ENCODE measurements at regions not wholly inside any gene's neighbourhood (a gene's known extent, or its start where the extent isn't known, plus 50 kb on each side); places are given as distances from the start of the nearest gene placed in this dataset.

DNA sequence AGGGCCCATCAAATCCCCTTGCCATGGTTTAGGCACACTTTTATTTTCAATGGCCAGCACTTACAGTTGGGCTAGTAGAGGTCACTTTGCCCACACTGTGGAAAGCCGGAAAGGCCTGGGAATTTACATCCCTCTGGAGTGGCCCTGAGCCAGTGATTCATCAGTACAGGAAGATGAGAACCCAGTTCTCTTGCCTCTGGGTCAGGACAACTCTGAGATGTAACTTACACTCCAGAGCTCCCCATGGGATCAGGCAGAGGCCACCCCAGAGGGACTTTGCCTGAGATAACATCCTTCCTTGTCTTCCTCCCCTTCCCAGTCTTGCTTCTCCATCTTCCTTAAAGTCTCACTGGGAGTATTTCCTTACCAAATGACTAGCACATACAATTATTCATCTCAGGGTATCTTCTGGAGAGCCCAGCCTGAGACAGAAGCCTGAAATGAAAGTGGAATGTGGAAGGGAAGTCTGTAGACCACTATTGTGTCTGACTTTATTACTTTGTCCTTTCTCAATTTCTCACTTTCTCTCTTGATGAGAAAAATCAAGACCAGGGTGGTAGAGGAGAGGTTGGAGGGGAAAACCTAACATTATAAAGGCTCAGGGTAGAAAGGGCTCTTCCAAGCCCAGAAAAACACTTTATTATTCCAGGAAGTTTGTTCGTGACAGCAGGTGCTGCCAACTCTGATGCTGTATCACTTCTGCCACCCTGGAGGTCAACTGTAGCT lies 220.8 kb downstream of the ZNF621 start:
- TF ChIP-seq CTCF (conservative IDR thresholded peaks at IDR 0.05; ENCODE audit: control insufficient read depth, insufficient read depth, low read depth, low read length) = no peak
- DNase-seq (ENCODE audit: low read depth) = peak; percentile 26

DNA sequence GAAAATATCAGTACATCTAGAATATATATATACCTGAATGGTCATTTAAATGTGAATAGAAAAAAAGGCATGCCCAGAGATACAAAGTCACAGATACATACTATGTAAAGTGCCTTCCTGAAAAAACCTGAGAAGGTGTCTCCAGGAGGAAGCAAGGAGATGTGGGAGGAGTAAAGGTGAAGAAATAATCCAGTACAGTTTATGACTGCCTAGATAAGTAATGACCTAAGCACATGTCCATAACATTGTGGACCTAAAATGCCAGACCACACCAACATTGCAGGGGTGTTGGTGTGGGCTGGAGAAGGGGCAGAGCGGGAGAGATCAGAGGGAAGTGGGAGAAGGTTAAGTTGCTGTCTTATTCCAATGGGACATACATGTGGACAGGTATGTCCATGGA lies 226.9 kb downstream of the ZNF621 start:
- no peak for DNase-seq (ENCODE audit: low read depth)
- no peak for TF ChIP-seq CTCF (conservative IDR thresholded peaks at IDR 0.05; ENCODE audit: control insufficient read depth, insufficient read depth, low read depth, low read length)
- no peak overlapping the region for H3K4me3 ChIP-seq (ENCODE audit: control insufficient read depth, low read depth, low read length)

More for the DNA sequence above, 220.8 kb downstream of the ZNF621 start:
- no peak overlapping the region for H3K4me3 ChIP-seq (ENCODE audit: control insufficient read depth, low read depth, low read length)

- DNase-seq (ENCODE audit: low read depth) = no peak
- no peak for TF ChIP-seq CTCF (conservative IDR thresholded peaks at IDR 0.05; ENCODE audit: control insufficient read depth, insufficient read depth, low read depth, low read length)
- no peak overlapping the region for H3K4me3 ChIP-seq (ENCODE audit: control insufficient read depth, low read depth, low read length)
Observed at GRCh38 chr3:40752492-40752891, 227.7 kb downstream of the ZNF621 start.

DNA sequence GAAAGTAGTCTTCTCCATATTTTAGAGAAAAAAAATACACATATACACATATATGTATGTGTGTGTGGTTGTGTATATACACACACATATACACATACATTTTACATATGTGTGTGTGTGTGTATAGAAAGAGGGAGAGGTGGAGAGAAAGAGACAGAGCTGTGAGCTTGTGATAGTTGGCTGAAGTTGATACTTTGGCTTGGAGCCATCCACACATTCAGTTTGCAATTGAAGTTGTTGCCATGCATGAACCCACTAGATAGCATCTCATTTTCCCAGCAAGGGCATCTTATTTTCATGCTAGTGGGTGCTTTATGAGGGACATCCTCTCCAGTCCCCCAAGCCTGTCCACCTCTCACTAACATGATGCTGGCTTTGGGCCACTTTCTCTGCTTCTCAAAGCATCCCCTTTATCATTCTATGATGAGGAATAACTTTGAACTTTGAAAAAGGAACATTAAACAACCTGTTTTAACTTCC lies 228.6 kb downstream of the ZNF621 start:
- no peak for DNase-seq (ENCODE audit: low read depth)
- no peak overlapping the region for H3K4me3 ChIP-seq (ENCODE audit: control insufficient read depth, low read depth, low read length)
- no peak for TF ChIP-seq CTCF (conservative IDR thresholded peaks at IDR 0.05; ENCODE audit: control insufficient read depth, insufficient read depth, low read depth, low read length)

DNA sequence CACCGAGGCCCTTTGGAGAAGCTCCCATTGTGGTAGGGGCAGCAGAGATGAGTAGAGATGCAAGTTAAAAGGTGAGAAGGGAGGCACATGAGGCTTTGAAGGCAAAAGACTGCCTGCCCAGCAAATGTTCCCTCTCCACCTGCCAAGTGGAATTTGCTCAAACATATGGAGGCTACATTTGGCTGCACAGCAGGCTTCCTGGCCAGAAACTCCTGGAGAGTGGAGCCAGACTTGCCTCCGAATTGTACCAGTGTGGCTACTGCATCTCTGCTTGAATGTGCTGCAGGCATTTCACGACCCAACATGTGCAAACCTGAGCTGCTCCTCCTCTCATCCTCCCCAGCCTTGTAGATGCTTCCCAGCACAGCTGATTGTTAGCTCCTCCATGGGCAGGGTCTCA lies 229.2 kb downstream of the ZNF621 start:
- H3K4me3 ChIP-seq (ENCODE audit: control insufficient read depth, low read depth, low read length) = no peak overlapping the region
- DNase-seq (ENCODE audit: low read depth) = no peak
- no peak for TF ChIP-seq CTCF (conservative IDR thresholded peaks at IDR 0.05; ENCODE audit: control insufficient read depth, insufficient read depth, low read depth, low read length)

DNA sequence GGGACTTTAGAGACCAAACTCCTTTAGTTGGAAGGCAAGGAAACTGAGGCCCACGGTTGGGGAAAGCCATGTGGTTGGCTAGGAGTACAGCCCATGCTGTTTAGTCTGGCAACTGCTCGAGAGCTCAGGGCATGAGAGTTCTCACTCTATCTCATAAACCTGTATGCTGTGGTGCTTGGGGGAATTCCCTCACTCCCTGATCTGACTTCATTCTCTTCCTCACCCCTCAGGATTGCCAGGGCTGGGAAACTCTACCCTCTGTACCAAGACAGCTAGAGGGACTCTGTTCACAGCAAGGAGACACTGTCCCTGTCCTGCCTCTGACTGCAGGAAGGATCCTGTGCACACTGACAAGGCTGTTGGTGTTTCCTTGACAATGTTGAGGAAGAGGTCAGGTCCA lies 230.2 kb downstream of the ZNF621 start:
- no peak for DNase-seq (ENCODE audit: low read depth)
- no peak overlapping the region for H3K4me3 ChIP-seq (ENCODE audit: control insufficient read depth, low read depth, low read length)
- TF ChIP-seq CTCF (conservative IDR thresholded peaks at IDR 0.05; ENCODE audit: control insufficient read depth, insufficient read depth, low read depth, low read length) = no peak

All from fibroblast of mammary gland (primary cell).